ENCODE measurements at regions not wholly inside any gene's neighbourhood (a gene's known extent, or its start where the extent isn't known, plus 50 kb on each side); places are given as distances from the start of the nearest gene placed in this dataset.

- in situ Hi-C loops (cut with MboI; ENCODE audit: low sequenced_read_pairs in 4 of 4) = no loop called here
- no peak for ATAC-seq
- H3K27me3 ChIP-seq = no peaks in the 10 kb centered on the region
- no peaks in the 10 kb centered on the region for H3K4me1 ChIP-seq
- no peak overlapping the region for H3K4me3 ChIP-seq
- no peak for DNase-seq
- intact Hi-C loops (cut with DNase I; ENCODE audit: low total_unique reads) = no loop called here
- TF ChIP-seq CTCF (IDR thresholded peaks at IDR 0.05 in 4 of 5, conservative IDR thresholded peaks at IDR 0.05 in 1 of 5) = no peak
- no peak for TF ChIP-seq POLR2A (IDR thresholded peaks at IDR 0.05)
- H3K9me3 ChIP-seq = no peaks in the 10 kb centered on the region
- no peak overlapping the region for H3K27ac ChIP-seq
- no peaks in the 10 kb centered on the region for H3K36me3 ChIP-seq
Observed at GRCh38 chr4:111230265-111230664, 607.4 kb upstream of the PITX2 start.

GRCh38 chr4:111231281-111231680 is 608.4 kb upstream of the PITX2 start:
- Histone ChIP-seq H3K4me3 (no peak overlapping the region), H3K4me1 (no peaks in the 10 kb centered on the region), H3K36me3 (no peaks in the 10 kb centered on the region), H3K9me3 (no peaks in the 10 kb centered on the region), H3K27ac (no peak overlapping the region), H3K27me3 (no peaks in the 10 kb centered on the region)
- no peak for ATAC-seq
- in situ Hi-C loops (cut with MboI; ENCODE audit: low sequenced_read_pairs in 4 of 4) = no loop called here
- DNase-seq = no peak
- no peak for TF ChIP-seq CTCF (IDR thresholded peaks at IDR 0.05 in 4 of 5, conservative IDR thresholded peaks at IDR 0.05 in 1 of 5)
- no peak for TF ChIP-seq POLR2A (IDR thresholded peaks at IDR 0.05)
- intact Hi-C loops (cut with DNase I; ENCODE audit: low total_unique reads) = no loop called here

- Histone ChIP-seq H3K36me3 (no peaks in the 10 kb centered on the region), H3K4me3 (no peak overlapping the region), H3K4me1 (no peaks in the 10 kb centered on the region), H3K9me3 (no peaks in the 10 kb centered on the region), H3K27ac (no peak overlapping the region), H3K27me3 (no peaks in the 10 kb centered on the region)
- TF ChIP-seq CTCF (IDR thresholded peaks at IDR 0.05 in 4 of 5, conservative IDR thresholded peaks at IDR 0.05 in 1 of 5) (no peak), POLR2A (IDR thresholded peaks at IDR 0.05) (no peak)
- DNase-seq (no peak), ATAC-seq (no peak)
- intact Hi-C loops (cut with DNase I; ENCODE audit: low total_unique reads) = no loop called here
- in situ Hi-C loops (cut with MboI; ENCODE audit: low sequenced_read_pairs in 4 of 4) = no loop called here
Observed at GRCh38 chr4:111234939-111235338, 612.1 kb upstream of the PITX2 start.

- H3K36me3 ChIP-seq = no peaks in the 10 kb centered on the region
- H3K9me3 ChIP-seq = no peaks in the 10 kb centered on the region
- H3K27me3 ChIP-seq = no peaks in the 10 kb centered on the region
- intact Hi-C loops (cut with DNase I; ENCODE audit: low total_unique reads) (no loop called here), in situ Hi-C loops (cut with MboI; ENCODE audit: low sequenced_read_pairs in 4 of 4) (no loop called here)
- no peak for ATAC-seq
- H3K4me1 ChIP-seq = peaks cover 7 to 9% of the 10 kb centered on the region in 2 donors
- TF ChIP-seq CTCF (IDR thresholded peaks at IDR 0.05 in 4 of 5, conservative IDR thresholded peaks at IDR 0.05 in 1 of 5) = no peak
- no peak for TF ChIP-seq POLR2A (IDR thresholded peaks at IDR 0.05)
- no peak overlapping the region for H3K4me3 ChIP-seq
- H3K27ac ChIP-seq = no peak overlapping the region
- DNase-seq = no peak
Observed at GRCh38 chr4:111263836-111264235, 641.0 kb upstream of the PITX2 start.

- Histone ChIP-seq H3K27ac (no peak overlapping the region), H3K4me1 (peaks cover 16 to 19% of the 10 kb centered on the region in 2 donors), H3K4me3 (no peak overlapping the region), H3K36me3 (no peaks in the 10 kb centered on the region), H3K27me3 (no peaks in the 10 kb centered on the region), H3K9me3 (no peaks in the 10 kb centered on the region)
- TF ChIP-seq CTCF (IDR thresholded peaks at IDR 0.05 in 4 of 5, conservative IDR thresholded peaks at IDR 0.05 in 1 of 5) = no peak
- TF ChIP-seq POLR2A (IDR thresholded peaks at IDR 0.05) = no peak
- in situ Hi-C loops (cut with MboI; ENCODE audit: low sequenced_read_pairs in 4 of 4) (no loop called here), intact Hi-C loops (cut with DNase I; ENCODE audit: low total_unique reads) (no loop called here)
- no peak for DNase-seq
- no peak for ATAC-seq
Observed at GRCh38 chr4:111266937-111267336, 644.1 kb upstream of the PITX2 start.
